H1 (cell line): ENCODE measurements at regions not wholly inside any gene's neighbourhood (a gene's known extent, or its start where the extent isn't known, plus 50 kb on each side); places are given as distances from the start of the nearest gene placed in this dataset.

Experiments
- POLR2AphosphoS5 ChIP-seq: IDR thresholded peaks from 2 replicates; pipeline ENCODE4 v1.6.1; 2011; ENCODE audit warnings: low read depth, low read length
- RAD21 ChIP-seq, 2 experiments: IDR thresholded peaks in 1 of 2; conservative IDR thresholded peaks in 1 of 2; 2 replicates each; pipeline ENCODE4 v1.6.1; 2011; ENCODE audit warnings: low read depth in 2 of 2, low read length in 2 of 2, improper control_type of control experiment in 1 of 2, inconsistent platforms in 1 of 2, mild to moderate bottlenecking in 1 of 2, moderate library complexity in 1 of 2
- TBP ChIP-seq: IDR thresholded peaks from 2 replicates; pipeline ENCODE4 v1.6.1; 2011; ENCODE audit warnings: low read depth, low read length, improper control_type of control experiment

GRCh38 chr12:81962126-81962856 lies 203.1 kb upstream of the PPFIA2 start (continued):
- no peak for TF ChIP-seq TBP
- TF ChIP-seq RAD21 (IDR thresholded peaks at IDR 0.05 in 1 of 2, conservative IDR thresholded peaks at IDR 0.05 in 1 of 2; ENCODE audit: low read depth in 2 of 2, low read length in 2 of 2): no peak
- no peak for TF ChIP-seq POLR2AphosphoS5
